PC-3 (cell line): ENCODE measurements at regions not wholly inside any gene's neighbourhood (a gene's known extent, or its start where the extent isn't known, plus 50 kb on each side); places are given as distances from the start of the nearest gene placed in this dataset.

ENCODE experiments used
- EZH2 ChIP-seq: fragments of 300-600 bp; sonication (generic); IDR thresholded peaks from one replicate; pipeline ENCODE4 v1.6.1; 2017; ENCODE audit warnings: antibody characterized with exemption, mild to moderate bottlenecking, low read length; ENCODE audit not compliant: unreplicated experiment
- EZH2phosphoT487 ChIP-seq: fragments of 300-600 bp; sonication (generic); IDR thresholded peaks from 2 replicates; pipeline ENCODE4 v1.6.1; 2018; ENCODE audit warnings: mild to moderate bottlenecking, antibody characterized with exemption, low read length, borderline replicate concordance
- TF ChIP-seq, protein P1 (sequence below): fragments of 300-600 bp; sonication (generic); conservative IDR thresholded peaks from 2 replicates; pipeline ENCODE4 v1.5.1; 2017; ENCODE audit warnings: antibody characterized with exemption, low read depth, mild to moderate bottlenecking, low read length

DNA sequence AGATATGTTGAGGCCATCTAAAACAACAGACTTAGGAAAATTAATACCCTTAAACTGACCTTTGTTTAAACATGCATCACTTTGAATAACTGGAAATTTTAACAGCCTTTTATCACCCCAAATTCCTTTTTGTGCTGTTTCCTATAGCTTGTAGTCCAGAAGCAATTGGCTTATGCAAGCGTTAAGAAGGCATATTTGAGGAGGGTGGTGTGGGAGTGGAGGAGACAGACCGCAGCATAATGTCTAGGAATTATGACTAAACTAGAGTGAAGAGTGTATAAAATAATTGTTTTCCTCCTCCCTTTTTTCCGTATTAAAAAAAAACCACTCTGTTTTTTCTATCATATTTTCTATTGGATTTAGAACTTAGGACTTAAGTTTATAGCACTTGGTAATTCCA lies 51.8 kb upstream of the MPDZ start:
- TF ChIP-seq, protein P1, sequence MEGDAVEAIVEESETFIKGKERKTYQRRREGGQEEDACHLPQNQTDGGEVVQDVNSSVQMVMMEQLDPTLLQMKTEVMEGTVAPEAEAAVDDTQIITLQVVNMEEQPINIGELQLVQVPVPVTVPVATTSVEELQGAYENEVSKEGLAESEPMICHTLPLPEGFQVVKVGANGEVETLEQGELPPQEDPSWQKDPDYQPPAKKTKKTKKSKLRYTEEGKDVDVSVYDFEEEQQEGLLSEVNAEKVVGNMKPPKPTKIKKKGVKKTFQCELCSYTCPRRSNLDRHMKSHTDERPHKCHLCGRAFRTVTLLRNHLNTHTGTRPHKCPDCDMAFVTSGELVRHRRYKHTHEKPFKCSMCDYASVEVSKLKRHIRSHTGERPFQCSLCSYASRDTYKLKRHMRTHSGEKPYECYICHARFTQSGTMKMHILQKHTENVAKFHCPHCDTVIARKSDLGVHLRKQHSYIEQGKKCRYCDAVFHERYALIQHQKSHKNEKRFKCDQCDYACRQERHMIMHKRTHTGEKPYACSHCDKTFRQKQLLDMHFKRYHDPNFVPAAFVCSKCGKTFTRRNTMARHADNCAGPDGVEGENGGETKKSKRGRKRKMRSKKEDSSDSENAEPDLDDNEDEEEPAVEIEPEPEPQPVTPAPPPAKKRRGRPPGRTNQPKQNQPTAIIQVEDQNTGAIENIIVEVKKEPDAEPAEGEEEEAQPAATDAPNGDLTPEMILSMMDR: no peak
- TF ChIP-seq EZH2 (no peak), EZH2phosphoT487 (no peak)
